Fibroblast of villous mesenchyme (primary cell): ENCODE measurements at regions not wholly inside any gene's neighbourhood (a gene's known extent, or its start where the extent isn't known, plus 50 kb on each side); places are given as distances from the start of the nearest gene placed in this dataset.

ENCODE experiments used
- DNase-seq: peaks from one replicate; pipeline ENCODE4 v3.0.0-alpha.2; 2010; ENCODE audit warnings: low read depth
- H3K4me3 ChIP-seq: 2 replicates; pipeline ENCODE4 v1.5.1; 2011; ENCODE audit warnings: low read depth, mild to moderate bottlenecking, low read length
- CTCF ChIP-seq: IDR thresholded peaks from 2 replicates; pipeline ENCODE4 v1.5.1; 2012; ENCODE audit warnings: low read depth, mild to moderate bottlenecking, low read length; ENCODE audit not compliant: insufficient read depth

GRCh38 chr11:27921472-27921871 is 186.5 kb downstream of the KIF18A start:
- TF ChIP-seq CTCF, result no peak
- H3K4me3 ChIP-seq, result no peak overlapping the region
- no peak for DNase-seq

DNA sequence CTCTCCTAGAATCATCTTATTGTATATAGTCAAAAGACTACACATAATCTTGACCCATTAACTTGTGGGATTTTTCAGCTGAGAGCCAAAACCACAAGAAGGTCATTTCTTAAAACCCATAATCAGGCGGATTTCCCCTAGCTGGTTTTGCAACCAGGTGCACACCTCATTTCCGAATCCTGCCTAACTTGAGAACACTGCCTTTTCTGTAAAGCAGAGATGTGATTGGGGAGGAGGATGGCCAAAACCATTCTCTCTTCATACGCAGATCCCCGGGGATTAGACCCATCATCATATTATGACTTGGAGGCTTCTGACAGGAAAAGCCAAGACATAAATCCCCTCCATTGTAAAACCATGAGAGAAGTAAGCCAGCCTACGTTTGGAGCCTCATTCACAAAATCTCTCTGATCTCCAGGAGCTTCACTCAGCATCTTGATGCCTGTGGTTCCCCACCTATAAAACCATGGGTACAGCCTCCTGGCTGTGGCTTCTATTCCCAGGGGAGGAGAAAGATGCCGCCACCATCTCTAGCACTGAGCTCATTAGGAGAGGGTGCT is 191.3 kb downstream of the KIF18A start:
- no peak for TF ChIP-seq CTCF
- no peak overlapping the region for H3K4me3 ChIP-seq
- peak; percentile 95 for DNase-seq

- H3K4me3 ChIP-seq, result no peak overlapping the region
- DNase-seq, result no peak
- TF ChIP-seq CTCF, result no peak
Observed at GRCh38 chr11:27914080-27914479, 193.9 kb downstream of the KIF18A start.

DNA sequence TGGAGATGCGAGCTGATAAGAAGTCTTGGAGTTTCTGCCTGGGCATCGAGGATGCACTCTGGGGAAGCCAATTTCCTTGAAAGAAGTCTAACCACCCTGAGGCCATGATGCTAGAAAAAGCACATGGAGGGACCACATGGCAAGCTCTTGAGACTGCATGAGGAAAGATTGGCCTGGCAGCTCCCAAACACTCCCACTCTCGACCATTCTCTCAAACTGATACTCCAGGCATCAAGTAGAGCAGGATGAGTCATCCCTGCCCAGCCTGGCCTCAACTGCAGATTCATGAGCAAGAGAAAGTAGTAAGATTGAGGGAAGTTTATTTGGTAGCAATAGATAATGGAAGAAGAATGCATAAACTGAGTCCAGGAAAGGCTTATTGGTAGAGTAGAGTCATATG is 194.3 kb downstream of the KIF18A start:
- peak; percentile 42 for DNase-seq
- H3K4me3 ChIP-seq, result no peak overlapping the region
- no peak for TF ChIP-seq CTCF

- no peak for DNase-seq
- no peak overlapping the region for H3K4me3 ChIP-seq
- TF ChIP-seq CTCF, result no peak
Observed at GRCh38 chr11:27912916-27913315, 195.0 kb downstream of the KIF18A start.

GRCh38 chr11:27910186-27910931 is 197.6 kb downstream of the KIF18A start:
- no peak for DNase-seq

More at GRCh38 chr11:27910186-27910931, 197.6 kb downstream of the KIF18A start:
- TF ChIP-seq CTCF, result no peak
- H3K4me3 ChIP-seq, result no peak overlapping the region
